Natural killer cell treated with Interleukin-12 subunit alpha and Interleukin-12 subunit beta and Interleukin-15 and Interleukin-18, amount 100 ng/mL, for 72 hours (primary cell): ENCODE measurements at regions not wholly inside any gene's neighbourhood (a gene's known extent, or its start where the extent isn't known, plus 50 kb on each side); places are given as distances from the start of the nearest gene placed in this dataset.

Source experiments
- ATAC-seq, 2 donors: fragments of 150-1000 bp; cut with Tn5 transposase in 1 of 2; sonication (Bioruptor Pico), chemical (Tn5 transposase) in 1 of 2; 2 replicates each; pipeline ENCODE4 v1.10.0; 2021
- DNase-seq: peaks from one replicate; pipeline ENCODE4 v3.0.0; 2022; ENCODE audit warnings: low spot score
- H3K27ac Mint-ChIP-seq, 2 donors: 1 replicate in 1 of 2; 2 replicates in 1 of 2; pipeline ENCODE4 v1.8.0; 2022; ENCODE audit warnings: mixed read lengths in 2 of 2, mild to moderate bottlenecking in 1 of 2, moderate library complexity in 1 of 2
- H3K27me3 Mint-ChIP-seq, 2 donors: 1 replicate in 1 of 2; 2 replicates in 1 of 2; pipeline ENCODE4 v1.8.0; 2022; ENCODE audit warnings: mixed read lengths in 2 of 2
- H3K36me3 Mint-ChIP-seq: one replicate; pipeline ENCODE4 v1.8.0; 2022; ENCODE audit warnings: mixed read lengths
- H3K4me1 Mint-ChIP-seq, 2 donors: 1 replicate in 1 of 2; 2 replicates in 1 of 2; pipeline ENCODE4 v1.8.0; 2022; ENCODE audit warnings: low read depth in 2 of 2, mixed read lengths in 2 of 2, mild to moderate bottlenecking in 1 of 2
- H3K4me3 Mint-ChIP-seq: one replicate; pipeline ENCODE4 v1.8.0; 2022; ENCODE audit warnings: mixed read lengths
- H3K9me3 Mint-ChIP-seq: 2 replicates; pipeline ENCODE4 v1.8.0; 2022; ENCODE audit warnings: mixed read lengths

GRCh38 chr2:117085737-117086136, 728.8 kb upstream of the DDX18 start:
- peaks cover 23% of the 10 kb centered on the region for H3K9me3 Mint-ChIP-seq
- H3K27me3 Mint-ChIP-seq = no peaks in the 10 kb centered on the region
- H3K4me3 Mint-ChIP-seq = no peak overlapping the region
- H3K4me1 Mint-ChIP-seq = no peaks in the 10 kb centered on the region
- no peak overlapping the region for H3K27ac Mint-ChIP-seq
- ATAC-seq = no peak
- H3K36me3 Mint-ChIP-seq = peaks cover 4% of the 10 kb centered on the region
- DNase-seq = no peak

- ATAC-seq = no peak
- Mint-ChIP-seq H3K4me3 (no peak overlapping the region), H3K9me3 (peaks cover 24% of the 10 kb centered on the region)
Observed at GRCh38 chr2:117086174-117086942, 728.1 kb upstream of the DDX18 start.

GRCh38 chr2:117086943-117087250, 727.6 kb upstream of the DDX18 start:
- no peak for ATAC-seq
- Mint-ChIP-seq H3K9me3 (peaks cover 20% of the 10 kb centered on the region), H3K4me1 (no peaks in the 10 kb centered on the region), H3K27ac (no peak overlapping the region), H3K27me3 (no peaks in the 10 kb centered on the region), H3K4me3 (no peak overlapping the region), H3K36me3 (no peaks in the 10 kb centered on the region)
- no peak for DNase-seq

More at GRCh38 chr2:117086174-117086942, 728.1 kb upstream of the DDX18 start:
- H3K27me3 Mint-ChIP-seq = no peaks in the 10 kb centered on the region
- H3K36me3 Mint-ChIP-seq = no peaks in the 10 kb centered on the region
- no peak overlapping the region for H3K27ac Mint-ChIP-seq
- DNase-seq = no peak
- H3K4me1 Mint-ChIP-seq = no peaks in the 10 kb centered on the region

- Mint-ChIP-seq H3K27me3 (no peaks in the 10 kb centered on the region), H3K27ac (no peak overlapping the region), H3K36me3 (no peaks in the 10 kb centered on the region), H3K4me3 (no peak overlapping the region), H3K9me3 (peaks cover 23% of the 10 kb centered on the region), H3K4me1 (no peaks in the 10 kb centered on the region)
- DNase-seq (no peak), ATAC-seq (no peak)
Observed at GRCh38 chr2:117087535-117088291, 726.8 kb upstream of the DDX18 start.

- peaks cover 20% of the 10 kb centered on the region for H3K9me3 Mint-ChIP-seq
- H3K36me3 Mint-ChIP-seq = no peaks in the 10 kb centered on the region
- DNase-seq (no peak), ATAC-seq (no peak)
- H3K4me3 Mint-ChIP-seq = no peak overlapping the region
- H3K4me1 Mint-ChIP-seq = no peaks in the 10 kb centered on the region
- no peak overlapping the region for H3K27ac Mint-ChIP-seq
- H3K27me3 Mint-ChIP-seq = no peaks in the 10 kb centered on the region
Observed at GRCh38 chr2:117091041-117091837, 723.3 kb upstream of the DDX18 start.

- Mint-ChIP-seq H3K27me3 (no peaks in the 10 kb centered on the region), H3K4me3 (no peak overlapping the region), H3K4me1 (no peaks in the 10 kb centered on the region), H3K36me3 (peaks cover 5% of the 10 kb centered on the region), H3K9me3 (peaks cover 29% of the 10 kb centered on the region), H3K27ac (no peak overlapping the region)
- ATAC-seq (no peak), DNase-seq (no peak)
Observed at GRCh38 chr2:117101613-117102012, 712.9 kb upstream of the DDX18 start.

GRCh38 chr2:117108741-117109267, 705.7 kb upstream of the DDX18 start:
- no peaks in the 10 kb centered on the region for H3K4me1 Mint-ChIP-seq
- H3K27me3 Mint-ChIP-seq = no peaks in the 10 kb centered on the region
- ATAC-seq (no peak), DNase-seq (no peak)
- peaks cover 5% of the 10 kb centered on the region for H3K36me3 Mint-ChIP-seq
- no peak overlapping the region for H3K4me3 Mint-ChIP-seq
- peaks cover 36% of the 10 kb centered on the region for H3K9me3 Mint-ChIP-seq
- no peak overlapping the region for H3K27ac Mint-ChIP-seq

GRCh38 chr2:117118994-117119393, 695.5 kb upstream of the DDX18 start:
- peaks cover 15% of the 10 kb centered on the region for H3K9me3 Mint-ChIP-seq
- H3K27me3 Mint-ChIP-seq = no peaks in the 10 kb centered on the region
- DNase-seq (no peak), ATAC-seq (no peak)
- no peak overlapping the region for H3K4me3 Mint-ChIP-seq
- no peak overlapping the region for H3K27ac Mint-ChIP-seq
- H3K36me3 Mint-ChIP-seq = no peaks in the 10 kb centered on the region
- H3K4me1 Mint-ChIP-seq = no peaks in the 10 kb centered on the region

GRCh38 chr2:117123362-117123761, 691.1 kb upstream of the DDX18 start:
- Mint-ChIP-seq H3K36me3 (no peaks in the 10 kb centered on the region), H3K27me3 (no peaks in the 10 kb centered on the region), H3K27ac (no peak overlapping the region), H3K9me3 (peaks cover 24% of the 10 kb centered on the region), H3K4me3 (no peak overlapping the region), H3K4me1 (no peaks in the 10 kb centered on the region)
- ATAC-seq (no peak), DNase-seq (no peak)

- H3K36me3 Mint-ChIP-seq = no peaks in the 10 kb centered on the region
- H3K9me3 Mint-ChIP-seq = peaks cover 26% of the 10 kb centered on the region
- DNase-seq (no peak), ATAC-seq (no peak)
- H3K27ac Mint-ChIP-seq = no peak overlapping the region
- H3K4me1 Mint-ChIP-seq = no peaks in the 10 kb centered on the region
- H3K4me3 Mint-ChIP-seq = no peak overlapping the region
- no peaks in the 10 kb centered on the region for H3K27me3 Mint-ChIP-seq
Observed at GRCh38 chr2:117126656-117127055, 687.8 kb upstream of the DDX18 start.

GRCh38 chr2:117127680-117128079, 686.8 kb upstream of the DDX18 start:
- no peak overlapping the region for H3K27ac Mint-ChIP-seq
- H3K36me3 Mint-ChIP-seq = no peaks in the 10 kb centered on the region
- H3K9me3 Mint-ChIP-seq = peaks cover 26% of the 10 kb centered on the region
- H3K4me3 Mint-ChIP-seq = no peak overlapping the region
- DNase-seq = no peak
- no peaks in the 10 kb centered on the region for H3K27me3 Mint-ChIP-seq
- no peaks in the 10 kb centered on the region for H3K4me1 Mint-ChIP-seq
- no peak for ATAC-seq

- no peak for DNase-seq
- H3K27me3 Mint-ChIP-seq = no peaks in the 10 kb centered on the region
- peaks cover 26% of the 10 kb centered on the region for H3K9me3 Mint-ChIP-seq
- no peak overlapping the region for H3K4me3 Mint-ChIP-seq
- no peak overlapping the region for H3K27ac Mint-ChIP-seq
- no peaks in the 10 kb centered on the region for H3K4me1 Mint-ChIP-seq
- no peak for ATAC-seq
- no peaks in the 10 kb centered on the region for H3K36me3 Mint-ChIP-seq
Observed at GRCh38 chr2:117128461-117128860, 686.0 kb upstream of the DDX18 start.

GRCh38 chr2:117137371-117137770, 677.1 kb upstream of the DDX18 start:
- ATAC-seq (no peak), DNase-seq (no peak)
- Mint-ChIP-seq H3K36me3 (no peaks in the 10 kb centered on the region), H3K27ac (no peak overlapping the region), H3K27me3 (no peaks in the 10 kb centered on the region), H3K9me3 (peaks cover 3% of the 10 kb centered on the region), H3K4me1 (no peaks in the 10 kb centered on the region), H3K4me3 (no peak overlapping the region)
